GM12891 (cell line): ENCODE measurements at regions not wholly inside any gene's neighbourhood (a gene's known extent, or its start where the extent isn't known, plus 50 kb on each side); places are given as distances from the start of the nearest gene placed in this dataset.

Source experiments
- PAX5 ChIP-seq: IDR thresholded peaks from 2 replicates; pipeline ENCODE4 v1.6.1; 2011; ENCODE audit warnings: low read length, moderate library complexity, mild to moderate bottlenecking; ENCODE audit not compliant: insufficient read depth, severe bottlenecking
- POLR2A ChIP-seq: IDR thresholded peaks from 2 replicates; pipeline ENCODE4 v1.6.1; 2011; ENCODE audit warnings: low read depth, low read length, control low read depth
- POLR2AphosphoS5 ChIP-seq: IDR thresholded peaks from 2 replicates; pipeline ENCODE4 v1.6.1; 2011; ENCODE audit warnings: low read depth, low read length, control low read depth
- POU2F2 ChIP-seq: IDR thresholded peaks from 2 replicates; pipeline ENCODE4 v1.6.1; 2011; ENCODE audit warnings: low read depth, mild to moderate bottlenecking, control low read depth, low read length, moderate library complexity
- SPI1 ChIP-seq: IDR thresholded peaks from 2 replicates; pipeline ENCODE4 v1.6.1; 2011; ENCODE audit warnings: low read depth, low read length, control low read depth
- TAF1 ChIP-seq: IDR thresholded peaks from 2 replicates; pipeline ENCODE4 v1.6.1; 2011; ENCODE audit warnings: low read depth, low read length, control low read depth

DNA sequence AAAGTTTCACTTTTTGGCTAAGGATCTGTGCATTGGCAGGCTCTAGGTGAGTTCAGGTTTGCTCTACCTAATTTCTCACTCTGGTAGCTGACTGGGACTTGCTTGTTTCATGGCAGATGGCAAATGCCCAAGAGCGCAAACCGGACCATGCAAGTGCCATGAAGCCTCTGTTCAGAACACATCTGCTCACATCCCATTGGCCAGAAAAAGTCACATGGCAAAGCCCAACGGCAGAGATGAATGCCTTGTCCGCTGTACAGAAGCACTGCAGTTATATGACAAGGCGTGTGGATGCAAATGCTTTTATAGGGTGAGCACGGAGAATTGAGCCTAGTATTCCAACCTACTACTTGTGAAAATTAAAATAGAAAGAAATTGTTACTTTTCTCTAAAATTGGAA lies 202.2 kb upstream of the HMGA2 start:
- TF ChIP-seq POLR2AphosphoS5, result no peak
- no peak for TF ChIP-seq POLR2A
- no peak for TF ChIP-seq TAF1
- no peak for TF ChIP-seq SPI1
- TF ChIP-seq POU2F2, result no peak
- no peak for TF ChIP-seq PAX5
